AG04450 (cell line): ENCODE measurements at regions not wholly inside any gene's neighbourhood (a gene's known extent, or its start where the extent isn't known, plus 50 kb on each side); places are given as distances from the start of the nearest gene placed in this dataset.
"Not testable (repeated sequence)": the region's sequence is repeated elsewhere in the genome, so short reads cannot be mapped to it uniquely, and the experiment has no call there.

Experiments
- CTCF ChIA-PET: fragments of 300-600, 350-600 bp; formaldehyde crosslinking; extraction: SDS; loops from one replicate; lab custom pipeline; 2022; ENCODE audit warnings: antibody characterized with exemption, inconsistent platforms; lab: Charles Lee
- POLR2A ChIA-PET: fragments of 350-600 bp; formaldehyde crosslinking; extraction: SDS; loops from one replicate; lab custom pipeline; 2021; ENCODE audit warnings: antibody characterized with exemption, inconsistent platforms; lab: Yijun Ruan, JAX
- DNase-seq: peaks from one replicate; pipeline ENCODE4 v3.0.0-alpha.2; 2011; ENCODE audit warnings: low read depth, low spot score
- H3K27ac ChIP-seq: one replicate; pipeline ENCODE4 v1.5.1; 2012; ENCODE audit warnings: low read depth, low read length, control low read depth
- H3K27me3 ChIP-seq: one replicate; pipeline ENCODE4 v1.6.0; 2012; ENCODE audit warnings: low read length; ENCODE audit not compliant: control insufficient read depth, insufficient read depth
- H3K4me3 ChIP-seq: 2 replicates; pipeline ENCODE4 v1.5.1; 2011; ENCODE audit warnings: mild to moderate bottlenecking, low read depth, low read length, control low read depth
- H3K9me3 ChIP-seq: 2 replicates; pipeline ENCODE4 v1.5.1; 2012; ENCODE audit warnings: low read length; ENCODE audit not compliant: control insufficient read depth, insufficient read depth
- CTCF ChIP-seq: IDR thresholded peaks from 2 replicates; pipeline ENCODE4 v1.5.1; 2011; ENCODE audit warnings: low read depth, low read length, control low read depth, inconsistent platforms

GRCh38 chr2:106272216-106272807 lies 78.2 kb upstream of the UXS1 start:
- ChIA-PET CTCF (no interaction called here), POLR2A (no interaction called here)

GRCh38 chr2:106270471-106270891 lies 76.4 kb upstream of the UXS1 start:
- no peak overlapping the region for H3K27ac ChIP-seq
- H3K27me3 ChIP-seq, result no peaks in the 10 kb centered on the region
- CTCF ChIA-PET, result no interaction called here
- DNase-seq, result no peak
- no peak overlapping the region for H3K4me3 ChIP-seq
- peaks cover 1% of the 10 kb centered on the region; the same call in 1 of the 2 replicates for H3K9me3 ChIP-seq
- TF ChIP-seq CTCF, result no peak
- POLR2A ChIA-PET, result no interaction called here

More at GRCh38 chr2:106272216-106272807, 78.2 kb upstream of the UXS1 start:
- H3K27me3 ChIP-seq, result no peaks in the 10 kb centered on the region
- no peak overlapping the region for H3K4me3 ChIP-seq
- DNase-seq, result no peak
- TF ChIP-seq CTCF, result no peak
- H3K27ac ChIP-seq, result no peak overlapping the region
- H3K9me3 ChIP-seq, result peaks cover 6% of the 10 kb centered on the region; the same call in 1 of the 2 replicates

- ChIA-PET CTCF (no interaction called here), POLR2A (no interaction called here)
- H3K9me3 ChIP-seq, result no peaks in the 10 kb centered on the region
- TF ChIP-seq CTCF, result no peak
- no peak for DNase-seq
- H3K4me3 ChIP-seq, result peak overlapping the region; percentile 29
- no peaks in the 10 kb centered on the region for H3K27me3 ChIP-seq
- H3K27ac ChIP-seq, result no peak overlapping the region
Observed at GRCh38 chr2:106269591-106270291, 75.6 kb upstream of the UXS1 start.

- DNase-seq, result no peak
- no peak for TF ChIP-seq CTCF
- no peak overlapping the region for H3K27ac ChIP-seq
- CTCF ChIA-PET, result no interaction called here
- H3K27me3 ChIP-seq, result no peaks in the 10 kb centered on the region
- H3K9me3 ChIP-seq, result no peaks in the 10 kb centered on the region
- POLR2A ChIA-PET, result no interaction called here
- no peak overlapping the region for H3K4me3 ChIP-seq
Observed at GRCh38 chr2:106267997-106268396, 73.9 kb upstream of the UXS1 start.

GRCh38 chr2:106261871-106262321 lies 67.8 kb upstream of the UXS1 start:
- no peaks in the 10 kb centered on the region for H3K9me3 ChIP-seq
- ChIA-PET POLR2A (no interaction called here), CTCF (no interaction called here)
- TF ChIP-seq CTCF, result no peak
- H3K4me3 ChIP-seq, result no peak overlapping the region
- H3K27me3 ChIP-seq, result no peaks in the 10 kb centered on the region
- H3K27ac ChIP-seq, result no peak overlapping the region
- no peak for DNase-seq

GRCh38 chr2:106258859-106259258 lies 64.8 kb upstream of the UXS1 start:
- DNase-seq, H3K4me3 ChIP-seq, H3K27ac ChIP-seq, H3K9me3 ChIP-seq, H3K27me3 ChIP-seq, POLR2A ChIA-PET: not testable (repeated sequence)
- CTCF ChIA-PET, result interaction anchor here (0.6 kb wide), 1 partner anchor 87 kb away, joined by 3 read pairs; no protein-coding TSS in a partner anchor
